ENCODE measurements at regions not wholly inside any gene's neighbourhood (a gene's known extent, or its start where the extent isn't known, plus 50 kb on each side); places are given as distances from the start of the nearest gene placed in this dataset.
A peak's percentile ranks its signal among the peaks of the same experiment; 100 is the strongest.

- no peak for DNase-seq (ENCODE audit: low spot score)
Observed at GRCh38 chr22:18731075-18731666, 119.5 kb upstream of the RIMBP3 start.

GRCh38 chr22:18730410-18730809, 118.7 kb upstream of the RIMBP3 start:
- peak; percentile 99 for DNase-seq (ENCODE audit: low spot score)
